H1 (cell line): ENCODE measurements at regions not wholly inside any gene's neighbourhood (a gene's known extent, or its start where the extent isn't known, plus 50 kb on each side); places are given as distances from the start of the nearest gene placed in this dataset.
A peak's percentile ranks its signal among the peaks of the same experiment; 100 is the strongest.

Experiments
- CTCF ChIA-PET: fragments of 300-600 bp; sonication (Branson Sonifier 250); formaldehyde crosslinking; loops from one replicate; lab custom pipeline; 2021; ENCODE audit not compliant: partially characterized antibody; lab: Charles Lee
- POLR2A ChIA-PET: fragments of 300-600 bp; sonication (Branson Sonifier 250); formaldehyde crosslinking; loops from one replicate; lab custom pipeline; 2021; ENCODE audit warnings: inconsistent platforms; ENCODE audit not compliant: partially characterized antibody; lab: Charles Lee
- DNase-seq, 2 experiments: peaks; one replicate each; pipeline versions ENCODE4 v3.0.0 to v3.0.0-alpha.2; 2010 to 2022; ENCODE audit warnings: low spot score in 2 of 2, low read depth in 1 of 2, mixed read lengths in 1 of 2
- FAIRE-seq: peaks from 2 replicates; lab custom pipeline; 2011; peaks lifted over from hg19 to GRCh38; lab: Jason Lieb, UNC
- H2AFZ ChIP-seq: 2 replicates; pipeline ENCODE4 v1.8.1; 2012; ENCODE audit warnings: low read length, inconsistent platforms
- H2AK5ac ChIP-seq: 2 replicates; pipeline ENCODE4 v1.6.1; 2013; ENCODE audit warnings: low read depth, low read length
- H2BK120ac ChIP-seq: replicated peaks from 2 replicates; pipeline ENCODE3; 2013; ENCODE audit warnings: low read depth, low read length, inconsistent platforms
- H2BK12ac ChIP-seq: 2 replicates; pipeline ENCODE4 v1.6.1; 2013; ENCODE audit warnings: low read depth, low read length
- H2BK15ac ChIP-seq: 2 replicates; pipeline ENCODE4 v1.6.1; 2013; ENCODE audit warnings: low read length
- H2BK20ac ChIP-seq: 2 replicates; pipeline ENCODE4 v1.6.1; 2013; ENCODE audit warnings: low read length
- H2BK5ac ChIP-seq: 2 replicates; pipeline ENCODE4 v1.6.1; 2013; ENCODE audit warnings: low read depth, low read length
- H3K14ac ChIP-seq: 2 replicates; pipeline ENCODE4 v1.6.1; 2013; ENCODE audit warnings: inconsistent platforms; ENCODE audit not compliant: insufficient read length
- H3K18ac ChIP-seq: 2 replicates; pipeline ENCODE4 v1.6.1; 2013; ENCODE audit warnings: low read length; ENCODE audit errors: extremely low read depth
- H3K23ac ChIP-seq: 2 replicates; pipeline ENCODE4 v1.6.1; 2013; ENCODE audit warnings: inconsistent platforms; ENCODE audit not compliant: insufficient read length
- H3K23me2 ChIP-seq: 2 replicates; pipeline ENCODE4 v1.6.1; 2013; ENCODE audit warnings: low read depth, low read length
- H3K27ac ChIP-seq: 2 replicates; pipeline ENCODE4 v1.6.1; 2011; ENCODE audit warnings: low read depth, low read length, inconsistent platforms
- H3K27me3 ChIP-seq, 4 experiments: replicated peaks in 1 of 4; 1 replicate in 1 of 4; 2 replicates in 3 of 4; pipeline versions ENCODE4 v1.6.1 to v1.8.1; 2011 to 2013; ENCODE audit warnings: low read length in 3 of 4, mild to moderate bottlenecking in 3 of 4, inconsistent platforms in 2 of 4, mixed read lengths in 2 of 4, moderate library complexity in 1 of 4; ENCODE audit not compliant: control insufficient read depth in 3 of 4, insufficient read depth in 3 of 4; ENCODE audit errors: extremely low read depth in 1 of 4
- H3K36me3 ChIP-seq, 4 experiments: 2 replicates each; pipeline versions ENCODE4 v1.6.1 to v1.8.1; 2011 to 2013; ENCODE audit warnings: mild to moderate bottlenecking in 4 of 4, low read length in 3 of 4, moderate library complexity in 2 of 4, control low read depth in 1 of 4, inconsistent platforms in 1 of 4; ENCODE audit not compliant: insufficient read depth in 4 of 4, control insufficient read depth in 2 of 4
- H3K4ac ChIP-seq: replicated peaks from 2 replicates; pipeline ENCODE3; 2013; ENCODE audit warnings: low read length, low read depth, mixed read lengths, inconsistent platforms; ENCODE audit not compliant: insufficient read length
- H3K4me1 ChIP-seq, 4 experiments: replicated peaks in 1 of 4; 1 replicate in 1 of 4; 2 replicates in 3 of 4; pipeline versions ENCODE4 v1.6.1 to v1.8.1; 2011 to 2013; ENCODE audit warnings: low read length in 3 of 4, inconsistent platforms in 2 of 4, mixed read lengths in 1 of 4; ENCODE audit not compliant: insufficient read depth in 4 of 4, control insufficient read depth in 3 of 4
- H3K4me2 ChIP-seq, 2 experiments: 2 replicates each; pipeline versions ENCODE4 v1.6.1 to v1.8.1; 2011 to 2013; ENCODE audit warnings: low read depth in 2 of 2, low read length in 2 of 2, control low read depth in 1 of 2, inconsistent platforms in 1 of 2, mild to moderate bottlenecking in 1 of 2; ENCODE audit not compliant: insufficient read depth in 1 of 2
- H3K4me3 ChIP-seq, 4 experiments: fragments of 200-600, 300-600 bp in 1 of 4; sonication (generic), shearing (Covaris generic), sonication (Bioruptor Twin) in 1 of 4; 2 replicates each; pipeline versions ENCODE4 v1.5.1 to v1.8.1; 2011 to 2016; ENCODE audit warnings: low read length in 4 of 4, low read depth in 3 of 4, control low read depth in 2 of 4, inconsistent platforms in 2 of 4, mild to moderate bottlenecking in 2 of 4, mixed read lengths in 1 of 4, moderate library complexity in 1 of 4; ENCODE audit not compliant: insufficient read depth in 2 of 4; ENCODE audit errors: extremely low read depth in 1 of 4
- H3K56ac ChIP-seq: replicated peaks from 2 replicates; pipeline ENCODE3; 2013; ENCODE audit warnings: low read depth, mild to moderate bottlenecking, mixed read lengths, low read length, inconsistent platforms; ENCODE audit not compliant: insufficient read length
- H3K79me1 ChIP-seq: 2 replicates; pipeline ENCODE4 v1.6.1; 2013; ENCODE audit warnings: low read depth, low read length, control low read depth
- H3K79me2 ChIP-seq, 2 experiments: 2 replicates each; pipeline versions ENCODE4 v1.6.1 to v1.8.1; 2012 to 2013; ENCODE audit warnings: low read length in 2 of 2, mild to moderate bottlenecking in 2 of 2, inconsistent platforms in 1 of 2; ENCODE audit not compliant: insufficient read depth in 2 of 2, control insufficient read depth in 1 of 2
- H3K9ac ChIP-seq, 4 experiments: replicated peaks in 1 of 4; 1 replicate in 1 of 4; 2 replicates in 3 of 4; pipeline versions ENCODE4 v1.6.1 to v1.8.1; 2011 to 2013; ENCODE audit warnings: low read depth in 3 of 4, low read length in 3 of 4, control low read depth in 2 of 4, mild to moderate bottlenecking in 2 of 4, moderate library complexity in 2 of 4, inconsistent platforms in 1 of 4; ENCODE audit errors: extremely low read depth in 1 of 4
- H3K9me3 ChIP-seq, 2 experiments: 2 replicates each; pipeline versions ENCODE4 v1.6.1 to v1.8.1; 2012 to 2013; ENCODE audit warnings: mild to moderate bottlenecking in 2 of 2, moderate library complexity in 2 of 2, control low read depth in 1 of 2, inconsistent platforms in 1 of 2, low read depth in 1 of 2, low read length in 1 of 2, mixed read lengths in 1 of 2; ENCODE audit not compliant: insufficient read depth in 2 of 2
- H4K20me1 ChIP-seq, 2 experiments: replicated peaks in 1 of 2; 2 replicates each; pipeline versions ENCODE3 to v1.8.1; 2011 to 2013; ENCODE audit warnings: inconsistent platforms in 2 of 2, low read length in 2 of 2, mild to moderate bottlenecking in 1 of 2; ENCODE audit not compliant: insufficient read depth in 2 of 2, control insufficient read depth in 1 of 2
- H4K5ac ChIP-seq: 2 replicates; pipeline ENCODE4 v1.6.1; 2013; ENCODE audit warnings: low read length, low read depth, mixed read lengths, inconsistent platforms; ENCODE audit not compliant: insufficient read length
- H4K8ac ChIP-seq: 2 replicates; pipeline ENCODE4 v1.8.0; 2013; ENCODE audit warnings: mild to moderate bottlenecking, moderate library complexity, low read length, inconsistent platforms; ENCODE audit not compliant: insufficient read depth; ENCODE audit errors: extremely low read depth
- H4K91ac ChIP-seq: replicated peaks from 2 replicates; pipeline ENCODE3; 2013; ENCODE audit warnings: low read length, mixed read lengths, inconsistent platforms; ENCODE audit not compliant: insufficient read length
- CEBPB ChIP-seq: IDR thresholded peaks from 2 replicates; pipeline ENCODE4 v1.6.1; 2012; ENCODE audit warnings: low read depth, low read length
- CTBP2 ChIP-seq: IDR thresholded peaks from 2 replicates; pipeline ENCODE4 v1.7.0; 2011; ENCODE audit warnings: borderline replicate concordance, mild to moderate bottlenecking, moderate library complexity, mixed read lengths, low read length; ENCODE audit not compliant: insufficient read depth, insufficient read length
- EGR1 ChIP-seq: IDR thresholded peaks from 2 replicates; pipeline ENCODE4 v1.6.1; 2011; ENCODE audit warnings: low read depth, low read length, borderline replicate concordance
- EP300 ChIP-seq, 2 experiments: IDR thresholded peaks; 1 replicate in 1 of 2; 2 replicates in 1 of 2; pipeline ENCODE4 v1.6.1; 2011 to 2012; ENCODE audit warnings: low read depth in 2 of 2, low read length in 2 of 2, mild to moderate bottlenecking in 2 of 2, borderline replicate concordance in 1 of 2, inconsistent platforms in 1 of 2, moderate library complexity in 1 of 2
- HDAC2 ChIP-seq, 2 experiments: fragments of 300-600 bp in 1 of 2; sonication (generic) in 1 of 2; IDR thresholded peaks; 2 replicates each; pipeline ENCODE4 v1.6.1; 2011 to 2012; ENCODE audit warnings: low read depth in 2 of 2, low read length in 2 of 2, mild to moderate bottlenecking in 2 of 2, moderate library complexity in 2 of 2, borderline replicate concordance in 1 of 2, inconsistent platforms in 1 of 2
- POLR2AphosphoS5 ChIP-seq: IDR thresholded peaks from 2 replicates; pipeline ENCODE4 v1.6.1; 2011; ENCODE audit warnings: low read depth, low read length
- POU5F1 ChIP-seq: IDR thresholded peaks from 2 replicates; pipeline ENCODE4 v1.6.1; 2011; ENCODE audit warnings: low read depth, mild to moderate bottlenecking, low read length, moderate library complexity
- SAP30 ChIP-seq: fragments of 300-600 bp; sonication (generic); IDR thresholded peaks from 2 replicates; pipeline ENCODE4 v1.7.1; 2012; ENCODE audit warnings: low read length, moderate library complexity, mild to moderate bottlenecking, inconsistent platforms; ENCODE audit not compliant: insufficient read depth, insufficient replicate concordance
- SRF ChIP-seq: IDR thresholded peaks from 2 replicates; pipeline ENCODE4 v1.6.1; 2011; ENCODE audit warnings: mild to moderate bottlenecking, low read depth, low read length, moderate library complexity
- TEAD4 ChIP-seq: IDR thresholded peaks from 2 replicates; pipeline ENCODE4 v1.6.1; 2012; ENCODE audit warnings: low read depth, low read length, inconsistent platforms, mixed read lengths
- TF ChIP-seq, protein P1 (sequence below): IDR thresholded peaks from 2 replicates; pipeline ENCODE4 v1.6.1; 2012; ENCODE audit warnings: inconsistent platforms
- TF ChIP-seq, protein P2 (sequence below): IDR thresholded peaks from 2 replicates; pipeline ENCODE4 v1.6.1; 2012; ENCODE audit warnings: inconsistent platforms
- TF ChIP-seq, protein P3 (sequence below): IDR thresholded peaks from 2 replicates; pipeline ENCODE4 v1.6.1; 2011; ENCODE audit warnings: low read length, improper control_type of control experiment

DNA sequence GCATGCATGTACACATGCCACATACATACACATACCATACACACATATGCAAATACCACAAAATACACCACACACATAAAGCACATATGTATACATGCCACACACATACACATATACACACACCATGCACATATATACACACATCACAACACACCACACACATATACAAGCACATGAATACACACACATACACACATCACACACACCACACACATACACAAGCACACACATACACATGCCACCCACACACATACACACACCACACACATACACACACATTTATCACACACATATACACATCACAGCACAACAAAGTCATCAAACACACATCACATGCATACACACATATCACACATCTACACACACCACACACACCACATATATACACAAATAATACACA is 1108.5 kb downstream of the GALC start:
- no peak overlapping the region for H3K14ac ChIP-seq
- TF ChIP-seq EGR1 (no peak), HDAC2 (IDR thresholded peaks at IDR 0.05; ENCODE audit: borderline replicate concordance in 1 of 2, low read depth in 2 of 2, low read length in 2 of 2) (no peak), CEBPB (no peak), TEAD4 (no peak), SAP30 (no peak), CTBP2 (no peak), EP300 (IDR thresholded peaks at IDR 0.05; ENCODE audit: borderline replicate concordance in 1 of 2, low read depth in 2 of 2, low read length in 2 of 2) (no peak), SRF (no peak), POU5F1 (no peak), POLR2AphosphoS5 (no peak)
- TF ChIP-seq, protein P1, sequence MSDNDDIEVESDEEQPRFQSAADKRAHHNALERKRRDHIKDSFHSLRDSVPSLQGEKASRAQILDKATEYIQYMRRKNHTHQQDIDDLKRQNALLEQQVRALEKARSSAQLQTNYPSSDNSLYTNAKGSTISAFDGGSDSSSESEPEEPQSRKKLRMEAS: no peak
- TF ChIP-seq, protein P2, sequence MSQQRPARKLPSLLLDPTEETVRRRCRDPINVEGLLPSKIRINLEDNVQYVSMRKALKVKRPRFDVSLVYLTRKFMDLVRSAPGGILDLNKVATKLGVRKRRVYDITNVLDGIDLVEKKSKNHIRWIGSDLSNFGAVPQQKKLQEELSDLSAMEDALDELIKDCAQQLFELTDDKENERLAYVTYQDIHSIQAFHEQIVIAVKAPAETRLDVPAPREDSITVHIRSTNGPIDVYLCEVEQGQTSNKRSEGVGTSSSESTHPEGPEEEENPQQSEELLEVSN: no peak
- TF ChIP-seq, protein P3, sequence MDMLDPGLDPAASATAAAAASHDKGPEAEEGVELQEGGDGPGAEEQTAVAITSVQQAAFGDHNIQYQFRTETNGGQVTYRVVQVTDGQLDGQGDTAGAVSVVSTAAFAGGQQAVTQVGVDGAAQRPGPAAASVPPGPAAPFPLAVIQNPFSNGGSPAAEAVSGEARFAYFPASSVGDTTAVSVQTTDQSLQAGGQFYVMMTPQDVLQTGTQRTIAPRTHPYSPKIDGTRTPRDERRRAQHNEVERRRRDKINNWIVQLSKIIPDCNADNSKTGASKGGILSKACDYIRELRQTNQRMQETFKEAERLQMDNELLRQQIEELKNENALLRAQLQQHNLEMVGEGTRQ: no peak

More for the DNA sequence above, 1108.5 kb downstream of the GALC start:
- FAIRE-seq: no peak
- POLR2A ChIA-PET: no interaction called here
- no peaks in the 10 kb centered on the region for H3K79me1 ChIP-seq
- no peak overlapping the region for H2BK15ac ChIP-seq
- no peak overlapping the region for H3K27ac ChIP-seq
- H2BK5ac ChIP-seq: no peak overlapping the region
- H2BK12ac ChIP-seq: no peak overlapping the region
- peaks cover 0 to 4% of the 10 kb centered on the region in 2 experiments for H4K20me1 ChIP-seq
- no peak overlapping the region for H2BK120ac ChIP-seq
- H4K5ac ChIP-seq: no peak overlapping the region
- CTCF ChIA-PET: no interaction called here
- peak overlapping the region; percentile 17 for H3K4ac ChIP-seq
- no peak overlapping the region for H3K18ac ChIP-seq
- H3K27me3 ChIP-seq: no peaks in the 10 kb centered on the region
- no peak overlapping the region for H4K8ac ChIP-seq
- no peak overlapping the region for H2BK20ac ChIP-seq
- no peak overlapping the region for H2AFZ ChIP-seq
- H4K91ac ChIP-seq: no peak overlapping the region
- no peak for DNase-seq
- H3K9ac ChIP-seq: no peak overlapping the region
- peak overlapping the region; percentile 100 for H3K56ac ChIP-seq
- peaks cover 5% of the 10 kb centered on the region; the same call in 1 of the 2 replicates for H3K23me2 ChIP-seq
- H3K79me2 ChIP-seq: no peaks in the 10 kb centered on the region
- H3K23ac ChIP-seq: no peak overlapping the region
- no peaks in the 10 kb centered on the region for H3K9me3 ChIP-seq
- no peak overlapping the region for H3K4me3 ChIP-seq
- H3K4me2 ChIP-seq: no peak overlapping the region
- no peaks in the 10 kb centered on the region for H3K4me1 ChIP-seq
- no peak overlapping the region for H2AK5ac ChIP-seq
- H3K36me3 ChIP-seq: no peaks in the 10 kb centered on the region
